ENCODE measurements at regions not wholly inside any gene's neighbourhood (a gene's known extent, or its start where the extent isn't known, plus 50 kb on each side); places are given as distances from the start of the nearest gene placed in this dataset.

DNA sequence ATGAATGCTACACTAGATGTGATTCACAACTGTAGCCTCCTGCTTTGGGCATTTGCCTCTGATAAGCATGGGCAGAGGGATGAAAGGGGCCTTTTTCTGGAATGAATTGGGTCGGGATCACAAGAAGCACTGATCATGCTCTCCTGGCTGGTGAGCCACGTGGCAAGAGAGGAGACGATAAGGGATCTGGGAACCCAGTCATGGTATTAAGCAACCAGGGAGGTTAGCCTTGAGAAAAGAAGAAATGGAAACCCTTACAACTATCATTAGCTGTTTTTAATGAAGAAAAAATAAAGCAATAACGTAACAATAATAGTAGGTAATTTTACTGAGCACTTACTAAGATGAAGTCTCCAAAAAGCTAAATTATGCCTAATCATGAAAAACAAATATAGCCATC lies 50.0 kb upstream of the RAI14 start:
- TF ChIP-seq, protein P1, sequence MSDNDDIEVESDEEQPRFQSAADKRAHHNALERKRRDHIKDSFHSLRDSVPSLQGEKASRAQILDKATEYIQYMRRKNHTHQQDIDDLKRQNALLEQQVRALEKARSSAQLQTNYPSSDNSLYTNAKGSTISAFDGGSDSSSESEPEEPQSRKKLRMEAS (IDR thresholded peaks at IDR 0.05): no peak
- TF ChIP-seq, protein P2, sequence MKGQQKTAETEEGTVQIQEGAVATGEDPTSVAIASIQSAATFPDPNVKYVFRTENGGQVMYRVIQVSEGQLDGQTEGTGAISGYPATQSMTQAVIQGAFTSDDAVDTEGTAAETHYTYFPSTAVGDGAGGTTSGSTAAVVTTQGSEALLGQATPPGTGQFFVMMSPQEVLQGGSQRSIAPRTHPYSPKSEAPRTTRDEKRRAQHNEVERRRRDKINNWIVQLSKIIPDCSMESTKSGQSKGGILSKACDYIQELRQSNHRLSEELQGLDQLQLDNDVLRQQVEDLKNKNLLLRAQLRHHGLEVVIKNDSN (IDR thresholded peaks at IDR 0.05): no peak
- TF ChIP-seq CREB1 (IDR thresholded peaks at IDR 0.05; ENCODE audit: low read depth) (no peak), CEBPB (IDR thresholded peaks at IDR 0.05) (no peak), TAF1 (IDR thresholded peaks at IDR 0.05; ENCODE audit: low read depth) (no peak), TCF12 (IDR thresholded peaks at IDR 0.05; ENCODE audit: low read depth) (no peak), NFIC (IDR thresholded peaks at IDR 0.05) (no peak), FOXM1 (IDR thresholded peaks at IDR 0.05; ENCODE audit: borderline replicate concordance, low read depth) (no peak), EGR1 (IDR thresholded peaks at IDR 0.05) (no peak), EP300 (IDR thresholded peaks at IDR 0.05; ENCODE audit: borderline replicate concordance) (no peak), TEAD4 (IDR thresholded peaks at IDR 0.05) (no peak), RAD21 (IDR thresholded peaks at IDR 0.05; ENCODE audit: low read depth) (no peak), YY1 (IDR thresholded peaks at IDR 0.05; ENCODE audit: low read depth) (no peak), ZBTB7A (IDR thresholded peaks at IDR 0.05; ENCODE audit: low read depth) (no peak)
- TF ChIP-seq, protein P3, sequence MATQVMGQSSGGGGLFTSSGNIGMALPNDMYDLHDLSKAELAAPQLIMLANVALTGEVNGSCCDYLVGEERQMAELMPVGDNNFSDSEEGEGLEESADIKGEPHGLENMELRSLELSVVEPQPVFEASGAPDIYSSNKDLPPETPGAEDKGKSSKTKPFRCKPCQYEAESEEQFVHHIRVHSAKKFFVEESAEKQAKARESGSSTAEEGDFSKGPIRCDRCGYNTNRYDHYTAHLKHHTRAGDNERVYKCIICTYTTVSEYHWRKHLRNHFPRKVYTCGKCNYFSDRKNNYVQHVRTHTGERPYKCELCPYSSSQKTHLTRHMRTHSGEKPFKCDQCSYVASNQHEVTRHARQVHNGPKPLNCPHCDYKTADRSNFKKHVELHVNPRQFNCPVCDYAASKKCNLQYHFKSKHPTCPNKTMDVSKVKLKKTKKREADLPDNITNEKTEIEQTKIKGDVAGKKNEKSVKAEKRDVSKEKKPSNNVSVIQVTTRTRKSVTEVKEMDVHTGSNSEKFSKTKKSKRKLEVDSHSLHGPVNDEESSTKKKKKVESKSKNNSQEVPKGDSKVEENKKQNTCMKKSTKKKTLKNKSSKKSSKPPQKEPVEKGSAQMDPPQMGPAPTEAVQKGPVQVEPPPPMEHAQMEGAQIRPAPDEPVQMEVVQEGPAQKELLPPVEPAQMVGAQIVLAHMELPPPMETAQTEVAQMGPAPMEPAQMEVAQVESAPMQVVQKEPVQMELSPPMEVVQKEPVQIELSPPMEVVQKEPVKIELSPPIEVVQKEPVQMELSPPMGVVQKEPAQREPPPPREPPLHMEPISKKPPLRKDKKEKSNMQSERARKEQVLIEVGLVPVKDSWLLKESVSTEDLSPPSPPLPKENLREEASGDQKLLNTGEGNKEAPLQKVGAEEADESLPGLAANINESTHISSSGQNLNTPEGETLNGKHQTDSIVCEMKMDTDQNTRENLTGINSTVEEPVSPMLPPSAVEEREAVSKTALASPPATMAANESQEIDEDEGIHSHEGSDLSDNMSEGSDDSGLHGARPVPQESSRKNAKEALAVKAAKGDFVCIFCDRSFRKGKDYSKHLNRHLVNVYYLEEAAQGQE (IDR thresholded peaks at IDR 0.05; ENCODE audit: low read depth): no peak
